GM12878 (cell line): ENCODE measurements at regions not wholly inside any gene's neighbourhood (a gene's known extent, or its start where the extent isn't known, plus 50 kb on each side); places are given as distances from the start of the nearest gene placed in this dataset.

Experiments
- ATAC-seq: fragments of 200-7000 bp; cut with Tn5 transposase; 3 replicates; pipeline ENCODE4 v1.9.1; 2020; ENCODE audit warnings: mild to moderate bottlenecking, moderate library complexity
- BruUV-seq: library from RNA; stranded (reverse); fragments of 400-500 nt; replicated peaks from 2 replicates; lab custom pipeline; 2021; lab: Mats Ljungman, UMichigan
- CTCF ChIA-PET: fragments of 300-600 bp; sonication (Branson Sonifier 250); formaldehyde crosslinking; extraction: SDS; loops from one replicate; lab custom pipeline; 2021; ENCODE audit warnings: inconsistent platforms; lab: Yijun Ruan, JAX
- POLR2A ChIA-PET: fragments of 350-600 bp; formaldehyde crosslinking; extraction: SDS; loops from one replicate; lab custom pipeline; 2021; ENCODE audit warnings: inconsistent platforms; lab: Charles Lee
- RAD21 ChIA-PET: fragments of 300-600 bp; sonication (Branson Sonifier 250); formaldehyde crosslinking; loops from one replicate; lab custom pipeline; 2023; ENCODE audit warnings: antibody characterized with exemption; ENCODE audit not compliant: unreplicated experiment; lab: Charles Lee
- SMC1A ChIA-PET: fragments of 300-600 bp; sonication (Branson Sonifier 250); formaldehyde crosslinking; loops from one replicate; lab custom pipeline; 2023; ENCODE audit not compliant: unreplicated experiment, uncharacterized antibody; lab: Charles Lee
- DNase-seq: peaks from one replicate; pipeline ENCODE4 v3.0.0-alpha.2; 2011; ENCODE audit warnings: low read depth, low spot score
- FAIRE-seq: peaks from 3 replicates; lab custom pipeline; 2011; peaks lifted over from hg19 to GRCh38; lab: Jason Lieb, UNC
- H2AFZ ChIP-seq: 2 replicates; pipeline ENCODE4 v1.6.0; 2011; ENCODE audit warnings: low read depth, low read length, control low read depth; ENCODE audit not compliant: control insufficient read depth
- H3K27ac ChIP-seq: 2 replicates; pipeline ENCODE4 v1.5.1; 2011; ENCODE audit warnings: control low read depth; ENCODE audit not compliant: control insufficient read depth, insufficient read depth
- H3K27me3 ChIP-seq, 2 experiments: replicated peaks in 1 of 2; 2 replicates each; pipeline versions ENCODE4 v1.6.0 to v1.6.1; 2011; ENCODE audit warnings: low read length in 1 of 2; ENCODE audit not compliant: control insufficient read depth in 2 of 2, insufficient read depth in 2 of 2
- H3K36me3 ChIP-seq, 2 experiments: 2 replicates each; pipeline ENCODE4 v1.5.1; 2011; ENCODE audit warnings: low read length in 1 of 2; ENCODE audit not compliant: control insufficient read depth in 2 of 2, insufficient read depth in 2 of 2
- H3K4me1 ChIP-seq: 2 replicates; pipeline ENCODE4 v1.6.1; 2011; ENCODE audit warnings: mild to moderate bottlenecking, low read length, moderate library complexity, mixed read lengths; ENCODE audit not compliant: control insufficient read depth, insufficient read depth
- H3K4me2 ChIP-seq: 2 replicates; pipeline ENCODE4 v1.6.0; 2011; ENCODE audit warnings: control low read depth; ENCODE audit not compliant: control insufficient read depth, insufficient read depth
- H3K4me3 ChIP-seq: fragments of 200-600 bp; sonication (generic); 2 replicates; pipeline ENCODE4 v1.5.1; 2016
- H3K79me2 ChIP-seq: 2 replicates; pipeline ENCODE4 v1.6.0; 2011; ENCODE audit warnings: low read length; ENCODE audit not compliant: control insufficient read depth, insufficient read depth
- H3K9ac ChIP-seq: 2 replicates; pipeline ENCODE4 v1.8.0; 2011; ENCODE audit warnings: low read length, control low read depth, mixed read lengths; ENCODE audit not compliant: control insufficient read depth, insufficient read depth
- H3K9me3 ChIP-seq: replicated peaks from 3 replicates; pipeline ENCODE4 v1.5.1; 2011; ENCODE audit warnings: mild to moderate bottlenecking, low read length; ENCODE audit not compliant: control insufficient read depth, insufficient read depth
- H4K20me1 ChIP-seq: 2 replicates; pipeline ENCODE4 v1.6.0; 2011; ENCODE audit not compliant: control insufficient read depth, insufficient read depth
- BRCA1 ChIP-seq: IDR thresholded peaks from 2 replicates; pipeline ENCODE4 v1.6.1; 2011; ENCODE audit warnings: low read depth, low read length, improper control_type of control experiment
- CHD4 ChIP-seq: fragments of 200-600 bp; sonication (generic); IDR thresholded peaks from 2 replicates; pipeline ENCODE4 v1.6.1; 2016; ENCODE audit warnings: mild to moderate bottlenecking
- EGR1 ChIP-seq, 2 experiments: IDR thresholded peaks; 1 replicate in 1 of 2; 2 replicates in 1 of 2; pipeline ENCODE4 v1.6.1; 2011 to 2012; ENCODE audit warnings: low read depth in 2 of 2, low read length in 2 of 2, borderline replicate concordance in 1 of 2, mild to moderate bottlenecking in 1 of 2, moderate library complexity in 1 of 2
- MYC ChIP-seq: IDR thresholded peaks from 2 replicates; pipeline ENCODE4 v1.6.1; 2011; ENCODE audit warnings: mild to moderate bottlenecking, low read length, moderate library complexity, inconsistent platforms; ENCODE audit not compliant: insufficient read depth, insufficient replicate concordance, insufficient read length, severe bottlenecking
- PAX8 ChIP-seq: fragments of 450-650 bp; IDR thresholded peaks from 2 replicates; pipeline ENCODE4 v1.6.1; 2017; ENCODE audit warnings: mild to moderate bottlenecking, moderate library complexity
- POU2F2 ChIP-seq: IDR thresholded peaks from 3 replicates; pipeline ENCODE4 v1.6.1; 2011; ENCODE audit warnings: low read depth, mild to moderate bottlenecking, low read length, borderline replicate concordance
- RB1 ChIP-seq: fragments of 450-650 bp; formaldehyde crosslinking; IDR thresholded peaks from 2 replicates; pipeline ENCODE4 v1.6.1; 2017; ENCODE audit warnings: mild to moderate bottlenecking, borderline replicate concordance
- RUNX3 ChIP-seq: IDR thresholded peaks from 2 replicates; pipeline ENCODE4 v1.6.1; 2012; ENCODE audit warnings: low read length, inconsistent platforms
- SIN3A ChIP-seq: IDR thresholded peaks from 2 replicates; pipeline ENCODE4 v1.6.1; 2012; ENCODE audit warnings: low read depth, low read length, improper control_type of control experiment
- SMAD5 ChIP-seq: IDR thresholded peaks from 2 replicates; pipeline ENCODE4 v1.6.1; 2016; ENCODE audit warnings: antibody characterized with exemption, low read depth
- SREBF1 ChIP-seq: IDR thresholded peaks from 2 replicates; pipeline ENCODE4 v1.6.1; 2012; ENCODE audit warnings: mild to moderate bottlenecking, low read length
- YBX1 ChIP-seq: fragments of 450-650 bp; IDR thresholded peaks from 2 replicates; pipeline ENCODE4 v1.6.1; 2016; ENCODE audit warnings: antibody characterized with exemption
- ZNF24 ChIP-seq: fragments of 450-650 bp; IDR thresholded peaks from 2 replicates; pipeline ENCODE4 v1.6.1; 2017; ENCODE audit warnings: antibody characterized with exemption, mild to moderate bottlenecking
- WGBS: methylation state at CpG from one replicate; pipeline ENCODE4 v1.1.6; 2016; ENCODE audit warnings: low lambda C conversion rate; ENCODE audit not compliant: insufficient replicate concordance, insufficient coverage; ENCODE audit errors: missing lambda C conversion rate; 5-methylcytosine and 5-hydroxymethylcytosine counted together
- in situ Hi-C: fragments of 300-500 bp; cut with MboI; formaldehyde crosslinking; loops from 9 replicates; pipeline ENCODE4 v1.14.3; 2018; ENCODE audit warnings: mixed read lengths
- intact Hi-C: fragments of 100-400 bp; cut with micrococcal nuclease; formaldehyde crosslinking; loops from one replicate; pipeline ENCODE4 v1.14.2; 2022; ENCODE audit not compliant: unreplicated experiment
- TF ChIP-seq, protein P1 (sequence below): fragments of 450-650 bp; IDR thresholded peaks from 2 replicates; pipeline ENCODE4 v1.6.1; 2017; ENCODE audit warnings: low read depth, mild to moderate bottlenecking, moderate library complexity
- TF ChIP-seq, protein P2 (sequence below): fragments of 150-350 bp; IDR thresholded peaks from 2 replicates; pipeline ENCODE4 v1.6.1; 2016; ENCODE audit warnings: low read depth, low read length
- TF ChIP-seq, protein P3 (sequence below): fragments of 450-650 bp; IDR thresholded peaks from 2 replicates; pipeline ENCODE4 v1.6.1; 2017; ENCODE audit warnings: mild to moderate bottlenecking, moderate library complexity

DNA sequence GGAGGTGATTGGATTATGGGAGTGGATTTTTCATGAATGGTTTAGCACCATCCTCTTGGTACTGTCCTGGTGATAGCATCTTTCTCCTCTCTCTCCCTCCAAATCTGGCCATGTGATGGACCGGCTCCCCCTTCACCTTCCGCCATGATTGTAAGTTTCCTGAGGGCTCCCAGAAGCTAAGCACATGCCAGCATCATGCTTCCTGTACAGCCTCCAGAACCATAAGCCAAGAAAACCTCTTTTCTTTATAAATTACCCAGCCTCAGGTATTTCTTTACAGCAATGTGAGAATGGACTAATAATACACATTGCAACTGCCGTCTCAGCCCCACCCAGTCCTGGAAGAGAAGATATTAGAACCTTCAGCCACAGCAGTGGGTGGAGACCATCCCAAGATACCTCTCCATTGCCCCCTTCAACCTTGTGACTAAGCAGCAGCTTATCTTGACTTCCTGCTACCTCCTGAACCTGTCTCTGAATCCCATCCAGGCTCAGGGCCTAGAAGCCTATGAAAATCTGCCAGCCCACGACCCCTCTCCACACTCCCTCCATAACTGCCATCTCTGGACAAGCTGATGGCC lies 81.8 kb upstream of the AGAP1 start (continued):
- TF ChIP-seq, protein P1, sequence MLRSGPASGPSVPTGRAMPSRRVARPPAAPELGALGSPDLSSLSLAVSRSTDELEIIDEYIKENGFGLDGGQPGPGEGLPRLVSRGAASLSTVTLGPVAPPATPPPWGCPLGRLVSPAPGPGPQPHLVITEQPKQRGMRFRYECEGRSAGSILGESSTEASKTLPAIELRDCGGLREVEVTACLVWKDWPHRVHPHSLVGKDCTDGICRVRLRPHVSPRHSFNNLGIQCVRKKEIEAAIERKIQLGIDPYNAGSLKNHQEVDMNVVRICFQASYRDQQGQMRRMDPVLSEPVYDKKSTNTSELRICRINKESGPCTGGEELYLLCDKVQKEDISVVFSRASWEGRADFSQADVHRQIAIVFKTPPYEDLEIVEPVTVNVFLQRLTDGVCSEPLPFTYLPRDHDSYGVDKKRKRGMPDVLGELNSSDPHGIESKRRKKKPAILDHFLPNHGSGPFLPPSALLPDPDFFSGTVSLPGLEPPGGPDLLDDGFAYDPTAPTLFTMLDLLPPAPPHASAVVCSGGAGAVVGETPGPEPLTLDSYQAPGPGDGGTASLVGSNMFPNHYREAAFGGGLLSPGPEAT: no peak
- TF ChIP-seq RUNX3 (no peak), ZNF24 (no peak), MYC (no peak)
- TF ChIP-seq, protein P2, sequence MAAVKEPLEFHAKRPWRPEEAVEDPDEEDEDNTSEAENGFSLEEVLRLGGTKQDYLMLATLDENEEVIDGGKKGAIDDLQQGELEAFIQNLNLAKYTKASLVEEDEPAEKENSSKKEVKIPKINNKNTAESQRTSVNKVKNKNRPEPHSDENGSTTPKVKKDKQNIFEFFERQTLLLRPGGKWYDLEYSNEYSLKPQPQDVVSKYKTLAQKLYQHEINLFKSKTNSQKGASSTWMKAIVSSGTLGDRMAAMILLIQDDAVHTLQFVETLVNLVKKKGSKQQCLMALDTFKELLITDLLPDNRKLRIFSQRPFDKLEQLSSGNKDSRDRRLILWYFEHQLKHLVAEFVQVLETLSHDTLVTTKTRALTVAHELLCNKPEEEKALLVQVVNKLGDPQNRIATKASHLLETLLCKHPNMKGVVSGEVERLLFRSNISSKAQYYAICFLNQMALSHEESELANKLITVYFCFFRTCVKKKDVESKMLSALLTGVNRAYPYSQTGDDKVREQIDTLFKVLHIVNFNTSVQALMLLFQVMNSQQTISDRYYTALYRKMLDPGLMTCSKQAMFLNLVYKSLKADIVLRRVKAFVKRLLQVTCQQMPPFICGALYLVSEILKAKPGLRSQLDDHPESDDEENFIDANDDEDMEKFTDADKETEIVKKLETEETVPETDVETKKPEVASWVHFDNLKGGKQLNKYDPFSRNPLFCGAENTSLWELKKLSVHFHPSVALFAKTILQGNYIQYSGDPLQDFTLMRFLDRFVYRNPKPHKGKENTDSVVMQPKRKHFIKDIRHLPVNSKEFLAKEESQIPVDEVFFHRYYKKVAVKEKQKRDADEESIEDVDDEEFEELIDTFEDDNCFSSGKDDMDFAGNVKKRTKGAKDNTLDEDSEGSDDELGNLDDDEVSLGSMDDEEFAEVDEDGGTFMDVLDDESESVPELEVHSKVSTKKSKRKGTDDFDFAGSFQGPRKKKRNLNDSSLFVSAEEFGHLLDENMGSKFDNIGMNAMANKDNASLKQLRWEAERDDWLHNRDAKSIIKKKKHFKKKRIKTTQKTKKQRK: no peak

DNA sequence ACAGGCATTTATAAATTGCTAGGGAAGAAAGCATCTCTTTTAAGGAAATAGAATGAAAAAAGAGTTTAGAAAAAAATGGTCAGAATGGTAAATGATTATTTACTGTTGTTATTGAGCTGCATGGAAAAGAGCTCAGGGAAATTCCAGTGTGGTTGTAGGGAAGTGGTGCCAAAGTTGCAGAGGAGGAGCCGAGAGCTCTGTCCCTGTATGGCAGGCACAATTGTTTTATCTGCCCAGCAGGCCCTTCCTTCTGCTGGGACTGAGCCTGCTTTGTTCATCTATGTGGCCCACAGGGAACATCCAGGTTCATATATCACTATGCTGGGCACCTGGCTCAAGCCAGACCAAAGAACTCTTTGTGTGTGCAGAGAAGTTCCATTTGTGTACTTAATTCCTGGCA lies 80.8 kb upstream of the AGAP1 start:
- no peak overlapping the region for H2AFZ ChIP-seq
- ChIA-PET SMC1A (no interaction called here), RAD21 (no interaction called here), CTCF (no interaction called here), POLR2A (no interaction called here)
- H3K9ac ChIP-seq: no peak overlapping the region
- BruUV-seq: no TSS peak
- DNase-seq (no peak), FAIRE-seq (no peak), ATAC-seq (no peak)
- H3K27me3 ChIP-seq: no peaks in the 10 kb centered on the region
- H3K36me3 ChIP-seq: no peaks in the 10 kb centered on the region
- WGBS: 0% methylated on average over 1 of the region's 1 CpG
- no peak overlapping the region for H3K4me3 ChIP-seq
- H3K79me2 ChIP-seq: no peaks in the 10 kb centered on the region
- H4K20me1 ChIP-seq: no peaks in the 10 kb centered on the region
- no peak overlapping the region for H3K27ac ChIP-seq
- H3K4me1 ChIP-seq: no peaks in the 10 kb centered on the region
- H3K4me2 ChIP-seq: no peak overlapping the region
- no peaks in the 10 kb centered on the region for H3K9me3 ChIP-seq
- in situ Hi-C loops (no loop called here), intact Hi-C loops (no loop called here)
- no peak for TF ChIP-seq YBX1
- no peak for TF ChIP-seq SREBF1
- no peak for TF ChIP-seq SMAD5
- no peak for TF ChIP-seq EGR1 (IDR thresholded peaks at IDR 0.05; ENCODE audit: borderline replicate concordance in 1 of 2, low read depth in 2 of 2, low read length in 2 of 2)
- no peak for TF ChIP-seq BRCA1
- no peak for TF ChIP-seq POU2F2
- no peak for TF ChIP-seq RUNX3
- TF ChIP-seq PAX8: no peak
- no peak for TF ChIP-seq CHD4
- no peak for TF ChIP-seq RB1
- TF ChIP-seq, protein P3, sequence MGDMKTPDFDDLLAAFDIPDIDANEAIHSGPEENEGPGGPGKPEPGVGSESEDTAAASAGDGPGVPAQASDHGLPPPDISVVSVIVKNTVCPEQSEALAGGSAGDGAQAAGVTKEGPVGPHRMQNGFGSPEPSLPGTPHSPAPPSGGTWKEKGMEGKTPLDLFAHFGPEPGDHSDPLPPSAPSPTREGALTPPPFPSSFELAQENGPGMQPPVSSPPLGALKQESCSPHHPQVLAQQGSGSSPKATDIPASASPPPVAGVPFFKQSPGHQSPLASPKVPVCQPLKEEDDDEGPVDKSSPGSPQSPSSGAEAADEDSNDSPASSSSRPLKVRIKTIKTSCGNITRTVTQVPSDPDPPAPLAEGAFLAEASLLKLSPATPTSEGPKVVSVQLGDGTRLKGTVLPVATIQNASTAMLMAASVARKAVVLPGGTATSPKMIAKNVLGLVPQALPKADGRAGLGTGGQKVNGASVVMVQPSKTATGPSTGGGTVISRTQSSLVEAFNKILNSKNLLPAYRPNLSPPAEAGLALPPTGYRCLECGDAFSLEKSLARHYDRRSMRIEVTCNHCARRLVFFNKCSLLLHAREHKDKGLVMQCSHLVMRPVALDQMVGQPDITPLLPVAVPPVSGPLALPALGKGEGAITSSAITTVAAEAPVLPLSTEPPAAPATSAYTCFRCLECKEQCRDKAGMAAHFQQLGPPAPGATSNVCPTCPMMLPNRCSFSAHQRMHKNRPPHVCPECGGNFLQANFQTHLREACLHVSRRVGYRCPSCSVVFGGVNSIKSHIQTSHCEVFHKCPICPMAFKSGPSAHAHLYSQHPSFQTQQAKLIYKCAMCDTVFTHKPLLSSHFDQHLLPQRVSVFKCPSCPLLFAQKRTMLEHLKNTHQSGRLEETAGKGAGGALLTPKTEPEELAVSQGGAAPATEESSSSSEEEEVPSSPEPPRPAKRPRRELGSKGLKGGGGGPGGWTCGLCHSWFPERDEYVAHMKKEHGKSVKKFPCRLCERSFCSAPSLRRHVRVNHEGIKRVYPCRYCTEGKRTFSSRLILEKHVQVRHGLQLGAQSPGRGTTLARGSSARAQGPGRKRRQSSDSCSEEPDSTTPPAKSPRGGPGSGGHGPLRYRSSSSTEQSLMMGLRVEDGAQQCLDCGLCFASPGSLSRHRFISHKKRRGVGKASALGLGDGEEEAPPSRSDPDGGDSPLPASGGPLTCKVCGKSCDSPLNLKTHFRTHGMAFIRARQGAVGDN: no peak
- TF ChIP-seq SIN3A: no peak
